Astrocyte (in vitro differentiated cells and primary cell): ENCODE measurements at regions not wholly inside any gene's neighbourhood (a gene's known extent, or its start where the extent isn't known, plus 50 kb on each side); places are given as distances from the start of the nearest gene placed in this dataset.

ENCODE experiments used
- EZH2 ChIP-seq: IDR thresholded peaks from 2 replicates; pipeline ENCODE4 v1.6.1; 2012; ENCODE audit warnings: mild to moderate bottlenecking, low read length, inconsistent platforms; ENCODE audit not compliant: insufficient read depth
- TF ChIP-seq, protein P1 (sequence below): IDR thresholded peaks from 2 replicates; pipeline ENCODE4 v1.5.1; 2011; ENCODE audit warnings: low read depth, mild to moderate bottlenecking, inconsistent platforms, low read length, moderate library complexity; ENCODE audit not compliant: insufficient read depth

DNA sequence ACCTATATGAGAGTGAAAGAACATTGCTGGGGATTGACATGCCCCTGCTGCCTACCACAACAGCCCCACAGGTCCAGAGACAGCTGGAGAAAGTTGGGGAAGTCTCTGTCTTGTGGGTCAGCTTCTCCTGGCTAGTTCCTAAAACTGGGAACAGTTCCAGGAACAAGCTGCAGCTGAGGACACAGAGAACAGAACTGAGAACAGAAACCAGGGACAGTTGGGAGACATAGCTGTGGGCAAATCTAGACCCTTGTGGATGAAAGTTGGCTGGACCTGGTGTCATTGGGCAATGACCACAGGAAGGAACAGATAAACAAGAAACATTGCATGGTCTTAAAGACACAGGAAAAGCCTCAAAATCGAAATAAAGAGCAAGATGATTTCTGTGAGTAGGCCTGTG lies 58.3 kb upstream of the MOCS2 start:
- TF ChIP-seq, protein P1, sequence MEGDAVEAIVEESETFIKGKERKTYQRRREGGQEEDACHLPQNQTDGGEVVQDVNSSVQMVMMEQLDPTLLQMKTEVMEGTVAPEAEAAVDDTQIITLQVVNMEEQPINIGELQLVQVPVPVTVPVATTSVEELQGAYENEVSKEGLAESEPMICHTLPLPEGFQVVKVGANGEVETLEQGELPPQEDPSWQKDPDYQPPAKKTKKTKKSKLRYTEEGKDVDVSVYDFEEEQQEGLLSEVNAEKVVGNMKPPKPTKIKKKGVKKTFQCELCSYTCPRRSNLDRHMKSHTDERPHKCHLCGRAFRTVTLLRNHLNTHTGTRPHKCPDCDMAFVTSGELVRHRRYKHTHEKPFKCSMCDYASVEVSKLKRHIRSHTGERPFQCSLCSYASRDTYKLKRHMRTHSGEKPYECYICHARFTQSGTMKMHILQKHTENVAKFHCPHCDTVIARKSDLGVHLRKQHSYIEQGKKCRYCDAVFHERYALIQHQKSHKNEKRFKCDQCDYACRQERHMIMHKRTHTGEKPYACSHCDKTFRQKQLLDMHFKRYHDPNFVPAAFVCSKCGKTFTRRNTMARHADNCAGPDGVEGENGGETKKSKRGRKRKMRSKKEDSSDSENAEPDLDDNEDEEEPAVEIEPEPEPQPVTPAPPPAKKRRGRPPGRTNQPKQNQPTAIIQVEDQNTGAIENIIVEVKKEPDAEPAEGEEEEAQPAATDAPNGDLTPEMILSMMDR, result no peak
- no peak for TF ChIP-seq EZH2
